SK-N-SH (cell line): ENCODE measurements at regions not wholly inside any gene's neighbourhood (a gene's known extent, or its start where the extent isn't known, plus 50 kb on each side); places are given as distances from the start of the nearest gene placed in this dataset.

Source experiments
- CTCF ChIP-seq: fragments of 200-600 bp; sonication (generic); IDR thresholded peaks from 2 replicates; pipeline ENCODE4 v1.6.1; 2017; ENCODE audit warnings: antibody characterized with exemption, mild to moderate bottlenecking, moderate library complexity
- EP300 ChIP-seq, 2 experiments: IDR thresholded peaks; 2 replicates each; pipeline versions ENCODE4 v1.4.0 to v1.6.1; 2012; ENCODE audit warnings: borderline replicate concordance in 1 of 2, low read depth in 1 of 2, low read length in 1 of 2
- EZH2phosphoT487 ChIP-seq: fragments of 200-600 bp; sonication (generic); IDR thresholded peaks from 2 replicates; pipeline ENCODE4 v1.6.1; 2017; ENCODE audit warnings: low read depth, mixed run types, mild to moderate bottlenecking, antibody characterized with exemption, moderate library complexity, borderline replicate concordance
- FOXM1 ChIP-seq: IDR thresholded peaks from 2 replicates; pipeline ENCODE4 v1.4.0; 2012; ENCODE audit warnings: low read depth, mild to moderate bottlenecking
- IRF3 ChIP-seq: fragments of 150-350 bp; IDR thresholded peaks from 2 replicates; pipeline ENCODE4 v1.6.1; 2016; ENCODE audit warnings: mild to moderate bottlenecking, low read depth, low read length
- MAX ChIP-seq: IDR thresholded peaks from 2 replicates; pipeline ENCODE4 v1.4.0; 2012; ENCODE audit warnings: low read depth
- NFIC ChIP-seq: IDR thresholded peaks from 2 replicates; pipeline ENCODE4 v1.4.0; 2012; ENCODE audit warnings: borderline replicate concordance
- POLR2AphosphoS5 ChIP-seq: IDR thresholded peaks from 2 replicates; pipeline ENCODE4 v1.6.1; 2012; ENCODE audit warnings: low read depth, low read length
- REST ChIP-seq: IDR thresholded peaks from 2 replicates; pipeline ENCODE4 v1.6.1; 2012; ENCODE audit warnings: mild to moderate bottlenecking, low read depth, low read length, moderate library complexity
- SMC3 ChIP-seq: IDR thresholded peaks from 2 replicates; pipeline ENCODE4 v1.6.1; 2012; ENCODE audit warnings: low read depth, low read length, improper control_type of control experiment
- TAF1 ChIP-seq: IDR thresholded peaks from 2 replicates; pipeline ENCODE4 v1.6.1; 2012; ENCODE audit warnings: low read depth, mild to moderate bottlenecking, low read length, moderate library complexity, borderline replicate concordance
- USF2 ChIP-seq: fragments of 150-350 bp; IDR thresholded peaks from 2 replicates; pipeline ENCODE4 v1.6.1; 2017; ENCODE audit warnings: antibody characterized with exemption, low read length, low read depth, borderline replicate concordance
- YY1 ChIP-seq: IDR thresholded peaks from 2 replicates; pipeline ENCODE4 v1.4.0; 2012; ENCODE audit warnings: low read depth, mild to moderate bottlenecking
- ZBTB33 ChIP-seq: IDR thresholded peaks from 2 replicates; pipeline ENCODE4 v1.4.0; 2012; ENCODE audit warnings: low read depth, borderline replicate concordance

GRCh38 chr15:31482122-31482922, 155.7 kb downstream of the KLF13 start:
- TF ChIP-seq CTCF, result no peak
- TF ChIP-seq TAF1, result no peak
- no peak for TF ChIP-seq POLR2AphosphoS5
- TF ChIP-seq YY1, result no peak
- no peak for TF ChIP-seq EP300 (IDR thresholded peaks at IDR 0.05; ENCODE audit: borderline replicate concordance in 1 of 2, low read depth in 1 of 2, low read length in 1 of 2)
- TF ChIP-seq REST, result no peak
- TF ChIP-seq ZBTB33, result no peak
- no peak for TF ChIP-seq EZH2phosphoT487
- TF ChIP-seq MAX, result no peak
- TF ChIP-seq SMC3, result no peak
- TF ChIP-seq FOXM1, result no peak
- TF ChIP-seq IRF3, result no peak
- no peak for TF ChIP-seq USF2
- no peak for TF ChIP-seq NFIC
